ENCODE measurements at regions not wholly inside any gene's neighbourhood (a gene's known extent, or its start where the extent isn't known, plus 50 kb on each side); places are given as distances from the start of the nearest gene placed in this dataset.

DNA sequence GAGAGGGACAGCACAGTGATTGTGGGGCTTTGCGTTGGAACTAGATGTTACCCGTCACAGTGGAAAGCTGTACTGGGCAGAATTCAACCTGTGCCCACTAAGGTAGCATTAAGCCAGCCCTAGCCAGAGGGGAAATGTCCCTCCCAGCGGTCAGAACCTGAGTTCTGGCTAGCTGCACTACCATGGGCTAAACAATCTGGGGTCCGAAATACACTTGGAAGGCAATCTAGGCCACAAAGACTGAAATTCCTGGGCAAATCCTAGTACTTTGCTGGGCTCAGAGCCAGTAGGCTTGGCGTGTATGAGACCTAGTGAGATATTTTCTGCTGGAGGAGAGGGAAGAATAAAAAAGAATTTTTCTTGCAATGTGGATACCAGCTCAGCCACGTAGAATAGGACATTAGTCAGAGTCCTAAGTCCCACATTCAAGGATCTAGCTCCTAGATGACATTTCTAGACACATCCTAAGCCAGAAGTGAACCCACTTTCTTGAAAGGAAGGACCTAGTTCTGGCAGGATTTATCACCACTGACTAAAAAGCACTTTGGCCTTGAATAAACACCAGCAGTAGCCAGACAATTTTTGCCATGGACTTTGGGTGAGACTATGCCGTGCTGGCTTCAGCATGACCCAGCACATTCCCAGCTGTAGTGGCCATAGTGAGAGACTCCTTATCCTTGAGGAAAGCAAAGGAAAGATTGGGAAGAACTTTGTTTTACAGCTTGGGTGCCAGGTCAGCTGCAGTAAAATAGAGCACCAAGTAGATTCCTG, 618.0 kb downstream of the BRINP1 start:
- DNase-seq (ENCODE audit: low spot score) = no peak
- H3K9me3 Mint-ChIP-seq = peaks cover 15% of the 10 kb centered on the region
- intact Hi-C loops (cut with micrococcal nuclease) = no loop called here
- H3K36me3 Mint-ChIP-seq (ENCODE audit: low read depth) = no peaks in the 10 kb centered on the region
- no peak overlapping the region for H3K27ac Mint-ChIP-seq
- no peaks in the 10 kb centered on the region for H3K4me1 Mint-ChIP-seq (ENCODE audit: low read depth)
- H3K27me3 Mint-ChIP-seq (ENCODE audit: insufficient read depth) = no peaks in the 10 kb centered on the region
- no peak overlapping the region for H3K4me3 Mint-ChIP-seq

DNA sequence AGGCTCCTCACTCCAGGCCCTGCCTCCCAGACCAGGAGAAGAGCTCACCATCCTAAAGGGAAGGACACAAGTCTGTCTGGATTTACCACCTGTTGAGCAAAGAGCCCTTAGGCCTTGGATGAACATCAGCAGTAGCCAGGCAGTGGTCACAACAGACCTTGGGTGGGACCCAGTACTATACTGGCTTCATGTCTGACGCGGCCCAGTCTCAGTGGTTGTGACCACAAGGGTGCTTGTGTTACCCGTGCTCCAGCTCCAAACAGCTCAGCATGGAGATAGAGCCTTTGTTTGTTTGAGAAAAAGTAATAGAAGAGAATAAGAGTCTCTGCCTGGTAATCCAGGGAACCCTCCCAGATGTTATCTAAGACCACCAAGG, 617.4 kb downstream of the BRINP1 start:
- DNase-seq (ENCODE audit: low spot score) = no peak
- H3K9me3 Mint-ChIP-seq = peaks cover 16% of the 10 kb centered on the region
- H3K27me3 Mint-ChIP-seq (ENCODE audit: insufficient read depth) = no peaks in the 10 kb centered on the region
- no peaks in the 10 kb centered on the region for H3K36me3 Mint-ChIP-seq (ENCODE audit: low read depth)
- no peak overlapping the region for H3K4me3 Mint-ChIP-seq
- no peak overlapping the region for H3K27ac Mint-ChIP-seq
- intact Hi-C loops (cut with micrococcal nuclease) = no loop called here
- no peaks in the 10 kb centered on the region for H3K4me1 Mint-ChIP-seq (ENCODE audit: low read depth)

DNA sequence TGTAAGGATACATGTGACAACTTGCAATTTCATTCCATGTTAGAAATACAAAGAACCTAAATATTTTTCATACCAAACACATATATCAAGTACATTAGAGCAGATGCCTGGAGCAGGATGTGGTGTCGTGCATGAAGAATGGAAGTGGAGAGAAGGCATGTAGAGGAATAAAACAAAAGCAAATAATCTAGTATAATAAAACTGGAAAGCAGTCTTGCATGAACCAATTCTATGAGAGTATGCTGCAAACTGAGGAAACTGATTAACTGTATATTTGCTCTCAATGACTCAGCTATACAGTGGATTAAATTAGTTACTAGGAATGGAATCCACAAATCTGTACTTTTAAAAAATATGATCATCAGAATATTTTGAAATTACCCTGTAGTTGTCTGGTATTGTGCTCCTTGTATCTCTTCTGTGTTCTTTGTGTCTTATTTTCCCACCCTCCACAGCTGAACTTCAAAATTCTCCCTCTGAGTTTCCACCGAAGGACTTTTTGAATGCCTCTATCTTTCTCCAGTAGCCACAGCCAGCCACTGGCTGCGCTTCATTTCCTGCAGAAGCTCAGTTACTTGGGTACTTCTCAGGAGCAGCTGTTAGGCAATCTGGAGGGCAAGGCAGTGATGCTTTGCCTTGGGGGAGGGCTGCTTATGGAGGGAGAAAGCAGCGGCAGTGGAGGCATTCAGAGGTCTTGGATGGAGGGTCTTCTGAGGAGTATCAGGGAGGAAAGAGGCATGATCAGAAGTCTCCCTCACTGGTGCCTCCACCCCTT, 608.0 kb downstream of the BRINP1 start:
- Mint-ChIP-seq H3K4me3 (no peak overlapping the region), H3K36me3 (ENCODE audit: low read depth) (no peaks in the 10 kb centered on the region), H3K27me3 (ENCODE audit: insufficient read depth) (no peaks in the 10 kb centered on the region), H3K9me3 (peaks cover 5% of the 10 kb centered on the region), H3K27ac (no peak overlapping the region), H3K4me1 (ENCODE audit: low read depth) (no peaks in the 10 kb centered on the region)
- intact Hi-C loops (cut with micrococcal nuclease) = no loop called here
- DNase-seq (ENCODE audit: low spot score) = no peak

DNA sequence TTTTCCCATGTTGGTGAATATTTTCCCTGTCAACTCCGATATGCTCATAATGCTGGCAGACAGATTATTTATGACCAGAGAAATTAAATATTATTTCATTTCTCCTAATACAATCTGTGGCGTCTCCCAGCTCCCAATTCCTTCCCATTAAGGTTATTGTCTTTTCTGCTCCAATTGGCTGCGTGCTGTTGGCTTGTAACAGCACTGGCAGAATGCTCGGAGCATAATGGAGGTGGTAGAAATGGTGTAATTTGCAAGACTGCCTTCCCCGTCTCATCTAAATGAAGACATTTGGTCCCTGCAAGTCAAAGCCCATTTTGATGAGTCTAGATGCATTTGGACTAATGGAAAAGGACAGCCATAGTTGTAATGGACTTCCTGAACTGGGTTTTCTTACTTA, 601.7 kb downstream of the BRINP1 start:
- no peaks in the 10 kb centered on the region for H3K27me3 Mint-ChIP-seq (ENCODE audit: insufficient read depth)
- H3K27ac Mint-ChIP-seq = no peak overlapping the region
- no peak overlapping the region for H3K4me3 Mint-ChIP-seq
- H3K36me3 Mint-ChIP-seq (ENCODE audit: low read depth) = no peaks in the 10 kb centered on the region
- H3K4me1 Mint-ChIP-seq (ENCODE audit: low read depth) = no peaks in the 10 kb centered on the region
- no peak for DNase-seq (ENCODE audit: low spot score)
- H3K9me3 Mint-ChIP-seq = peaks cover 7% of the 10 kb centered on the region
- intact Hi-C loops (cut with micrococcal nuclease) = no loop called here

DNA sequence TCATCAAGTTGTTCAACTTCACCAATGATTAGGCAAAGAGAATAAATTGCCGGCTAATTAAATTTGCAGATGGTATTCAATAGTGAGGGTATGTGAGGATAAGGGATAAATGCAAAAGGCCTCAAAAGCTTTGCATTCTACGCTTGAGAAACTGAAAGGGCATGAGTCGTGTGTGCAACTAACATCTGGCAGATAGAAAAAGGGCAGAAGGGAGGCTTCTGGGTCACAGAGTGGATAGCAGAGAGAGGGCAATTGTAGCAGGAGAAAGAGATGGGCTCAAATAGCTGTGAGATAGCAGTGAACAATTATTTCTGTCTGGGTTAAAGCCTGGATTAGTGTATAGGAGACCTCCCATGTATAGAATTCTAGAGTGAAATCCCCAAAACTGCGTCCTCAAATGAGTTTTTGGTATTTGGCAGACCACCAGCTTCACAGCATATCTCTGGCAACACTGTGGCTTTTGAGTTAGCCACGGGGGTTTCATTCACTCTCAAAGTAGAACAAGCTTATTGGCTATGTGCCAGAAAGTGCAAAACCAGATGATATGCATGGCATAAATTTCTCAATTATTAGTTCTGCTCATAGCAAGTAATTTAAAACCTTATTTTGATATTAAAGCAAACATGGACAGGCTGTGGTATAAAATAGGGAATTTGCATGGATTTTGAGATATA, 586.3 kb downstream of the BRINP1 start:
- H3K36me3 Mint-ChIP-seq (ENCODE audit: low read depth) = no peaks in the 10 kb centered on the region
- H3K27me3 Mint-ChIP-seq (ENCODE audit: insufficient read depth) = no peaks in the 10 kb centered on the region
- H3K4me1 Mint-ChIP-seq (ENCODE audit: low read depth) = no peaks in the 10 kb centered on the region
- DNase-seq (ENCODE audit: low spot score) = no peak
- H3K4me3 Mint-ChIP-seq = no peak overlapping the region
- H3K27ac Mint-ChIP-seq = no peak overlapping the region
- intact Hi-C loops (cut with micrococcal nuclease) = no loop called here
- H3K9me3 Mint-ChIP-seq = no peaks in the 10 kb centered on the region

DNA sequence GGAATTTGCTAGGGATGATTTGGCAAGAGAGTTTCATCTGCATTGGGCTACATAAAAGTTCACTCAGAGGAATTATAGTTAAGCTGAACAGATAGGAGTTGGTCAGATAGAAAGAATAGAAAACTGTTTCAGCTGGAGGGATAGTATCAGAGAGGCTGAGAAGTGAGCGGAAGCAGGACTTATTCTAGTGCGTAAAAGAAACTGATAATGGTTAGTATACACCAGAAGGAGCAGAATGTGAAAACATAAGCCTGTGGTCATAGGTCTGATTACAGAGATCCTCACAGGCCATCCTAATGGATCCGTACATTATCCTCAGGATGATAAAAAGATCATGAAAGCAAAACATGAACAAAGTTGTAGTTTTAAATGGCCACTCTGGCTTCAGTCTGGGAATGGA, 585.2 kb downstream of the BRINP1 start:
- intact Hi-C loops (cut with micrococcal nuclease) = no loop called here
- Mint-ChIP-seq H3K27ac (no peak overlapping the region), H3K4me3 (no peak overlapping the region), H3K4me1 (ENCODE audit: low read depth) (no peaks in the 10 kb centered on the region), H3K27me3 (ENCODE audit: insufficient read depth) (no peaks in the 10 kb centered on the region), H3K36me3 (ENCODE audit: low read depth) (no peaks in the 10 kb centered on the region), H3K9me3 (no peaks in the 10 kb centered on the region)
- no peak for DNase-seq (ENCODE audit: low spot score)

DNA sequence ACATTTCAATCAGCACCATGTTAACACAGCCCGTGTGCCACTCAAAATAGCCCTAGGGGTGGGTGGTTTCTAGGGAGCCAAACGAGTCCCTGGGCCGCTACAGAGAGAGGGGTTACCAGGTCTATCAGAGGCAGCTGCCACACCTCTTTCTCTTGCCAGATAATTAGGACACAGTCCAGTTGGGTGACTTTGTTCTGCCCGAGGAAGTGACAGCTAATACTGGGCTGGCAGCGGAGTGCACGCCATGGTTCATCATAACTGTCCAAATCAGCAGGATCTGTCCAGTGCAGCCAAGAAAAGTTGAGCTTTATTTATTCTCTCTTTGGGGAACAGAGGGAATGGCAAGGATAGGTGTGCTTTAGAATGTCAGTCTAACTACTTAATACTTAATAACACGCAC, 583.8 kb downstream of the BRINP1 start:
- DNase-seq (ENCODE audit: low spot score) = no peak
- H3K4me3 Mint-ChIP-seq = no peak overlapping the region
- no peaks in the 10 kb centered on the region for H3K4me1 Mint-ChIP-seq (ENCODE audit: low read depth)
- intact Hi-C loops (cut with micrococcal nuclease) = no loop called here
- no peaks in the 10 kb centered on the region for H3K9me3 Mint-ChIP-seq
- H3K27me3 Mint-ChIP-seq (ENCODE audit: insufficient read depth) = no peaks in the 10 kb centered on the region
- no peaks in the 10 kb centered on the region for H3K36me3 Mint-ChIP-seq (ENCODE audit: low read depth)
- H3K27ac Mint-ChIP-seq = no peak overlapping the region

DNA sequence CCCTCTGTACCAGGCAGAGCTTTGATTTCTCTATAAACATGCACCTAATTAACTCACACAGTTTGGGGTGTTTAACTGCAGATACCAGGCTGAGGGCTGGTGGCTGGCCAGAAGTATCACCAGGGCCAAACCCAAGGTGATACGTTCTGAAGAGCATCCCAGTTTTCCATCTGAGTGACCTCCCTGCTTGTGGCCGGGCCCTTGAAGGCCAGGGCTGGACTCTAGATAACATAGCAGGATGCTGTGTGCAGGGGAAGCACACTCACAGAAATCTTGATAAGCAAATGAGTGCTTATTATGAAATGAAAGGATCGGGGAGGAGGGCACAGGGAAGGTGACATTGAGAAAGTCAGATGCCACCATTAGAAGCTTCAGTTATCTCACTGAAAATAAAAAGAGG, 582.4 kb downstream of the BRINP1 start:
- H3K9me3 Mint-ChIP-seq = no peaks in the 10 kb centered on the region
- intact Hi-C loops (cut with micrococcal nuclease) = no loop called here
- no peak overlapping the region for H3K4me3 Mint-ChIP-seq
- no peak for DNase-seq (ENCODE audit: low spot score)
- H3K27ac Mint-ChIP-seq = no peak overlapping the region
- H3K27me3 Mint-ChIP-seq (ENCODE audit: insufficient read depth) = no peaks in the 10 kb centered on the region
- H3K4me1 Mint-ChIP-seq (ENCODE audit: low read depth) = no peaks in the 10 kb centered on the region
- H3K36me3 Mint-ChIP-seq (ENCODE audit: low read depth) = no peaks in the 10 kb centered on the region

DNA sequence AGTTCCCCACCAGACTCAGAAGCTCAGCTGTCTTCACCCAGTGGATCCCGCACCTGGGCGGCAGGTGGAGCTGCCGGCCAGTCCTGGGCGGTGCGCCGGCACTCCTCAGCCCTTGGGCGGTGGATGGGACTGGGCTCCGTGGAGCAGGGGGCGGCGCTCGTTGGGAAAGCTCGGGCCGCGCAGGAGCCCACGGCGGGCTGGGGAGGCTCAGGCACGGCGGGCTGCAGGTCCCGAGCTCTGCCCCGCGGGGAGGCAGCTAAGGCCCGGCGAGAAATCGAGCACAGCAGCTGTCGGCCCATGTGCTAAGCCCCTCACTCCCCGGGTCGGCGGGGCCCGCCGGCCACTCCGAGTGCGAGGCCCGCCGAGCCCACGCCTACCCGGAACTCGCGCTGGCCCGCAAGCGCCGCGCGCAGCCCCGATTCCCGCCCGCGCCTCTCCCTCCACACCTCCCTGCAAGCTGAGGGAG, 560.0 kb downstream of the BRINP1 start:
- intact Hi-C loops (cut with micrococcal nuclease) = no loop called here
- Mint-ChIP-seq H3K9me3 (peaks cover 16% of the 10 kb centered on the region), H3K27me3 (ENCODE audit: insufficient read depth) (no peaks in the 10 kb centered on the region), H3K4me1 (ENCODE audit: low read depth) (no peaks in the 10 kb centered on the region), H3K27ac (no peak overlapping the region), H3K36me3 (ENCODE audit: low read depth) (no peaks in the 10 kb centered on the region), H3K4me3 (no peak overlapping the region)
- DNase-seq (ENCODE audit: low spot score) = no peak

DNA sequence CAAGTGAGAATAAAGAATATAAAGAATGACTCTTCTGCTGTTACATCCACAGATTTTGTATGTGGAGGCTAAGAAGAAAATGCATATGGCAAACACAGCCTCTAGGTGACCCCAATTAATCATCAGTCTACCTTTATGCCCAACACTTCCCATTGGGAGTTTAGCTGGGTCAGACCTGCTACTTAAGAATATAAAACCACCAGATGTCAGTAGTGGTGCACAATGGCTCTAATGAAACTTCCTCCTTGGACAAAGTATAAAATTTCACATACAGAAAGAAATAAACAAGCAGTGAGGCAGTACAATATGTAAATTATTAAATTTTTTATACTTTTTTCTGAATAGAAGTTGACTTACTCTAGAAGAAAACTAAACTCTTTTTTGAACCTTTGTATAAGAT, 539.9 kb downstream of the BRINP1 start:
- no peaks in the 10 kb centered on the region for H3K27me3 Mint-ChIP-seq (ENCODE audit: insufficient read depth)
- H3K4me3 Mint-ChIP-seq = no peak overlapping the region
- intact Hi-C loops (cut with micrococcal nuclease) = no loop called here

DNA sequence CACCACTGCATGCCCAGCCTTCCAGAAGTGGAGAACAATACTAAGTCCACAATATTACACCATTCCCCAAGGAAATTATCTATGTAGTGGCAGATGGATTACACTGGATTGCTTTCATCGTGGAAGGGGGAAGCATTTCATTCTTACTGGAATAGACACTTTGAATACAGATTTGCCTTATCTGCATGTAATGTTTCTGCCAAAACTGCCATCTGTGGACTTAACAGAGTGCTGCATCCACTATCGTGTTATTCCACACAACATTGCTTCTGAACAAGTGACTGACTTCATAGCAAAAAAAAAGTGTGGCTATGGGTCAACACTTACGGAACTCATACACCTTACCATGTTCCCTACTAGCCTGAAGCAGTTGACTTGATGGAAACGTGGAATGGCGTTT, 536.9 kb downstream of the BRINP1 start:
- Mint-ChIP-seq H3K27me3 (ENCODE audit: insufficient read depth) (no peaks in the 10 kb centered on the region), H3K4me1 (ENCODE audit: low read depth) (no peaks in the 10 kb centered on the region), H3K36me3 (ENCODE audit: low read depth) (no peaks in the 10 kb centered on the region), H3K4me3 (no peak overlapping the region), H3K27ac (no peak overlapping the region), H3K9me3 (no peaks in the 10 kb centered on the region)
- no peak for DNase-seq (ENCODE audit: low spot score)
- intact Hi-C loops (cut with micrococcal nuclease) = no loop called here

More for the DNA sequence above, 539.9 kb downstream of the BRINP1 start:
- DNase-seq (ENCODE audit: low spot score) = no peak
- Mint-ChIP-seq H3K9me3 (no peaks in the 10 kb centered on the region), H3K36me3 (ENCODE audit: low read depth) (no peaks in the 10 kb centered on the region), H3K27ac (no peak overlapping the region), H3K4me1 (ENCODE audit: low read depth) (no peaks in the 10 kb centered on the region)

DNA sequence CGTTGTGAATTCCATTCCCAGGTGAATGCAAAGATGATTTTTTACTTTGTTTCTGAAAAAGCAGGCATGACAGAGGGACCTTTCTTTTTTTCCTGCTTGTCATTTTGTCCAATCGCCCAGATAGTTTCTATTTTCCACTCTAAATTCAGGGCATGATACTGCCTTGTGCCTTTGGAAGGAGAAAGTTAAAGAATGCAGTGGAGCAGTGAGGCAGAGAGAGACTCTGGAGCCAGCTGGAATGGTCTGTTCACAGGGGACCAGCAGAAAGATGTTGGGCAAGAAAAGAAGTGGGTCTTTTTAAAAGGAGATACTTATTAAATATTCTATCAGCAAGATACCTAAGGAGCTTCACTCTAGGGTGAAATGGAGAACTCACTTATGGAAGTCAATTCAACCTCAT, 532.3 kb downstream of the BRINP1 start:
- intact Hi-C loops (cut with micrococcal nuclease) = no loop called here
- no peak overlapping the region for H3K27ac Mint-ChIP-seq
- no peaks in the 10 kb centered on the region for H3K36me3 Mint-ChIP-seq (ENCODE audit: low read depth)
- DNase-seq (ENCODE audit: low spot score) = no peak
- H3K9me3 Mint-ChIP-seq = no peaks in the 10 kb centered on the region
- H3K4me3 Mint-ChIP-seq = no peak overlapping the region
- H3K27me3 Mint-ChIP-seq (ENCODE audit: insufficient read depth) = no peaks in the 10 kb centered on the region
- H3K4me1 Mint-ChIP-seq (ENCODE audit: low read depth) = no peaks in the 10 kb centered on the region

DNA sequence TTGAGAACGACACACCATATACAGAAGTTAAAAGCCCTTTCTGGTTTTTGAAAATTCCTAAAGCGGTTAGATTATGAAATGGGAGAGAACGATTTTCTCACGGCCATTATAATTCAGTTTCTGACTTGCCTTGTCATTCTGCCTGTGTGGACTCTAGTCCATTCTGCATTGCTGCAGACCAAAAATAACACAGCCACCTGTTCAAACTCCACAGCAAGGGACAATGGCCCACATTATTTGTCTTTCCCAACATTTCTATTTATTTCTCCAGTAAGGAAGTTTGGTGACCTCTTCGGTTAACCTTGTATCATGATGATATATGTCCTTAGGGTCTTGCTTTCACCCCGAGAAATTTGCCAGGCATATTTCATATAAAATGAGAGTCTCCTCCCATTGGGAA, 497.7 kb downstream of the BRINP1 start:
- no peak overlapping the region for H3K4me3 Mint-ChIP-seq
- intact Hi-C loops (cut with micrococcal nuclease) = no loop called here
- no peak overlapping the region for H3K27ac Mint-ChIP-seq
- H3K4me1 Mint-ChIP-seq (ENCODE audit: low read depth) = no peaks in the 10 kb centered on the region
- no peaks in the 10 kb centered on the region for H3K36me3 Mint-ChIP-seq (ENCODE audit: low read depth)
- H3K9me3 Mint-ChIP-seq = peaks cover 6% of the 10 kb centered on the region
- DNase-seq (ENCODE audit: low spot score) = no peak
- H3K27me3 Mint-ChIP-seq (ENCODE audit: insufficient read depth) = no peaks in the 10 kb centered on the region

Measured in activated T-helper 1 cell treated with anti-CD3 and anti-CD28 coated beads, Interleukin-12 subunit alpha, Interleukin-12 subunit beta, Interleukin-2, Interleukin-4 antibody, amounts not matched to agents 30 ng/mL and 10 ng/mL and 1 ng/mL, durations not matched to agents 14 hours and 24 hours and 36 hours (primary cell).